ENCODE measurements at regions not wholly inside any gene's neighbourhood (a gene's known extent, or its start where the extent isn't known, plus 50 kb on each side); places are given as distances from the start of the nearest gene placed in this dataset.

DNA sequence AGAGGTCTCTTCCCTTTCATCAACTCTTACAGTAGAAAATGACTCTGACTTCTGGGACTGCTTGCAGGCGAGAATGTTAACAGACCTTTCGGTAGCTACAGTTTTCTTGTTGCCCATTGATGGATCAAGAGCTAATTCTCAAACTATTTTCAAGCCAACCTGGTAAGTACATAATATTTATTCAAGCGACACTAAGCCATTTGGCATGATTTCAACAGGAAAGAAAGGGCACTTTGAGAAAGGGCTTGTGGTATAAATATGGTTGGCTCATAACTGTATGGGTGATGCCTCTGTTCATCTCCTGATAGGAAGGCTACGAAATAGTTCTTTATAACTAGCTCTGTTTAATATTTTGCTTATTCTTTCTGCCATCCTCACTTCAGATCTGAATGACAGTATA, 196.2 kb upstream of the CNTN4 start:
- Histone ChIP-seq H3K27ac (no peak overlapping the region), H3K4me3 (ENCODE audit: low read depth, low read length) (no peak overlapping the region), H3K27me3 (replicated peaks) (no peaks in the 10 kb centered on the region), H3K36me3 (replicated peaks) (no peaks in the 10 kb centered on the region)
- in situ Hi-C loops (cut with HindIII; ENCODE audit: low pct_ligation_motif_present, low sequenced_read_pairs), result no loop called here
- TF ChIP-seq, protein P1, sequence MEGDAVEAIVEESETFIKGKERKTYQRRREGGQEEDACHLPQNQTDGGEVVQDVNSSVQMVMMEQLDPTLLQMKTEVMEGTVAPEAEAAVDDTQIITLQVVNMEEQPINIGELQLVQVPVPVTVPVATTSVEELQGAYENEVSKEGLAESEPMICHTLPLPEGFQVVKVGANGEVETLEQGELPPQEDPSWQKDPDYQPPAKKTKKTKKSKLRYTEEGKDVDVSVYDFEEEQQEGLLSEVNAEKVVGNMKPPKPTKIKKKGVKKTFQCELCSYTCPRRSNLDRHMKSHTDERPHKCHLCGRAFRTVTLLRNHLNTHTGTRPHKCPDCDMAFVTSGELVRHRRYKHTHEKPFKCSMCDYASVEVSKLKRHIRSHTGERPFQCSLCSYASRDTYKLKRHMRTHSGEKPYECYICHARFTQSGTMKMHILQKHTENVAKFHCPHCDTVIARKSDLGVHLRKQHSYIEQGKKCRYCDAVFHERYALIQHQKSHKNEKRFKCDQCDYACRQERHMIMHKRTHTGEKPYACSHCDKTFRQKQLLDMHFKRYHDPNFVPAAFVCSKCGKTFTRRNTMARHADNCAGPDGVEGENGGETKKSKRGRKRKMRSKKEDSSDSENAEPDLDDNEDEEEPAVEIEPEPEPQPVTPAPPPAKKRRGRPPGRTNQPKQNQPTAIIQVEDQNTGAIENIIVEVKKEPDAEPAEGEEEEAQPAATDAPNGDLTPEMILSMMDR (IDR thresholded peaks at IDR 0.05; ENCODE audit: low read depth, low read length, missing control alignments), result no peak
- no peak for DNase-seq

DNA sequence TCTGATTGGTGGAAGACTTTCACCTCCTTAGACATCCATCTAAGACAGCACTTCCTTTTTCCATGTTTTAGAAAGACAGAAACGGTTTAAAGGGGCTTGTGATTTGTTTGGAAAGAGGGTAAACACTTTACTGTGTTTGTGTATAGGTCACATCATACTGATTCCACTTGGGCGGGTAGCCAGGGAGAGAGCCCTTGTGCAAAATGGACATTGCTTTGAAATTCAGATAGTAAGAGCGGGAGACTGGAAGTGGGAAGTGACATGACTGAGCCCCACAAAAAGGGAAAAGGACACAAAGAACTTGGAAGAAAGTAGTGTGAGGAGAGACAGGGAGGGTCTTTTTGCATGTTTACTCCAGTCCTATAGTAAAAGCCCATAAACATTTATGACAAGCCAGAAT, 195.6 kb upstream of the CNTN4 start:
- Histone ChIP-seq H3K4me3 (ENCODE audit: low read depth, low read length) (no peak overlapping the region), H3K36me3 (replicated peaks) (no peaks in the 10 kb centered on the region), H3K27me3 (replicated peaks) (no peaks in the 10 kb centered on the region), H3K27ac (no peak overlapping the region)
- in situ Hi-C loops (cut with HindIII; ENCODE audit: low pct_ligation_motif_present, low sequenced_read_pairs), result no loop called here
- TF ChIP-seq, protein P1 (IDR thresholded peaks at IDR 0.05; ENCODE audit: low read depth, low read length, missing control alignments), result no peak
- no peak for DNase-seq

DNA sequence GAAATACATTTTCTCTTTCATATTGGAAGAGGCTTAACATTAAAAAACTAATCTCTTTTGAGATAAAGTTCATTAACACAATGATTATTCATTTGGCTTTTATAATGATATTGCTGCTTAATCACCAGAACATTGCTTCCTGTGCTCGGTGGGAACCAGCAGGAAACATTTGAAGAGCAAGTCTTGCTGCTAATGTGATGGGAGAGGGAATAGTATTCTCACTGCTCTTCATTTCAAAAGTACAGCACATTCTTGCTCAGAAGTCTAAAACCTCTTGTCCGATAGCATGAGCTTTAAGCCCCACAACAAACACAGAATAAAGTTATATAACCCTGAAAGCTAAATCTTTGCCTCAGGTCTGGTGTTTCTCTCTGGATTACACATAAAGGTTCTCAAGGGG, 190.8 kb upstream of the CNTN4 start:
- Histone ChIP-seq H3K4me3 (ENCODE audit: low read depth, low read length) (no peak overlapping the region), H3K36me3 (replicated peaks) (no peaks in the 10 kb centered on the region), H3K27ac (no peak overlapping the region), H3K27me3 (replicated peaks) (no peaks in the 10 kb centered on the region)
- TF ChIP-seq, protein P1 (IDR thresholded peaks at IDR 0.05; ENCODE audit: low read depth, low read length, missing control alignments), result no peak
- in situ Hi-C loops (cut with HindIII; ENCODE audit: low pct_ligation_motif_present, low sequenced_read_pairs), result no loop called here
- no peak for DNase-seq

DNA sequence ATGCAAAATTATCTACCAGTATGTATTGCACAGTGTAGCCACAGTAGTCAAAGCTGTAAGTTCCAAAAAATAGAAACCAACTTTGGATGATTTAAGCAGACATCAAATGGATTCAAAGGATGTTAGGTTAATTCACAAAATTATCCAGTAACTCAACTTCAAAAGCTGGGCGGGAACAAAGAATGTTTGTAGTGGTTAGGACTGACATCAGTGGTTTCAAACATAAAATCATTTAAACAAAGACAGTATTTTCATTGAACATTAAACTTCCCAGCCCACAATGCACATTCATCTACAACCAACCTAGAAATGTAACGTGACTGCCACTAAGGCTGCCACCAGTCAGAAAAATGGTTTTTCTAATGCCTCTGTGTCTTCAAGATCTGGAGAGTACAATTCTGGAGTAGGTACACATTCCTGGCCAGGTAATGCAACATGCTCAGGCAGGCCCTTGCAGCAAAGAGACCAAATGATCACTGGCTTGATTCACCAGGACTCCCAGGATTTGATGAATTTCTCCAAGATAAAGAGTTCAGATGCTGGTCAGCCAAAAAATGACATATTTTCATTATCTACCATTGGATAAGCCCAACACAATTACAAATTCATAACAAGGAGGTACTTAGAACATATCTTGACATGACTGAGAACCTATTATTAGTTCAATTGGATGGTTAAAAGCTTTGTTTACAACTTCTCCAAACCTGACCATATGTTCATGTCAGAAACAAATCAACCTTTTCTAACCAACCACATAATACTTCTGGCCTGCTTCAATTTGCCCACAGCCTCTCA, 189.8 kb upstream of the CNTN4 start:
- no peak overlapping the region for H3K4me3 ChIP-seq (ENCODE audit: low read depth, low read length)
- H3K27ac ChIP-seq, result no peak overlapping the region
- no peaks in the 10 kb centered on the region for H3K27me3 ChIP-seq (replicated peaks)
- in situ Hi-C loops (cut with HindIII; ENCODE audit: low pct_ligation_motif_present, low sequenced_read_pairs), result no loop called here
- TF ChIP-seq, protein P1 (IDR thresholded peaks at IDR 0.05; ENCODE audit: low read depth, low read length, missing control alignments), result no peak
- no peak for DNase-seq
- no peaks in the 10 kb centered on the region for H3K36me3 ChIP-seq (replicated peaks)

DNA sequence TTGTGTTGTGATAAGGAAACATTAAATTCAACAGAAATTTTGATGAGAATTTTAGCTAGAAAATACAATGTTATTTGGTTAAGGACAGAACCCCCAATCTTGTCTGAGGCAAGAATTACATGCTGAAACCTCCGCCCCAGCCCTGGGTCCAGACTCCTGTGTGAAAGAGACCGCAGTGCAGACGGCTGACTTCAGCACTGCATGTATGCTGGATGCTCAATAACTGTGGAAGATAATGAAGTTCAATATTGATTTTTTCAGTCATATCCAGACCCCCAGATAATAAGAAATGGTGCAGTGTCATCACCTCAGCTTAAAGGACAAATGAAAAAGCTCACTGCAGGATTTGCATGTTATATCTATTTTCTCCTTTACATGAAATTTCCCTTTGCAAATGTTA, 188.3 kb upstream of the CNTN4 start:
- Histone ChIP-seq H3K4me3 (ENCODE audit: low read depth, low read length) (no peak overlapping the region), H3K36me3 (replicated peaks) (no peaks in the 10 kb centered on the region), H3K27ac (no peak overlapping the region), H3K27me3 (replicated peaks) (no peaks in the 10 kb centered on the region)
- no peak for DNase-seq
- in situ Hi-C loops (cut with HindIII; ENCODE audit: low pct_ligation_motif_present, low sequenced_read_pairs), result no loop called here
- TF ChIP-seq, protein P1 (IDR thresholded peaks at IDR 0.05; ENCODE audit: low read depth, low read length, missing control alignments), result no peak
